Ascending aorta (tissue), 2 donors: ENCODE measurements at regions not wholly inside any gene's neighbourhood (a gene's known extent, or its start where the extent isn't known, plus 50 kb on each side); places are given as distances from the start of the nearest gene placed in this dataset.

ENCODE experiments used
- DNase-seq, 2 donors: peaks; one replicate each; pipeline ENCODE4 v3.0.0-alpha.2; 2019; ENCODE audit warnings: low spot score in 2 of 2
- H3K27ac ChIP-seq, 2 donors: fragments of 200-600 bp; sonication (generic); one replicate each; pipeline ENCODE4 v1.5.1; 2016 to 2017; ENCODE audit warnings: mild to moderate bottlenecking in 1 of 2
- H3K27me3 ChIP-seq: fragments of 200-600 bp; sonication (generic); one replicate; pipeline ENCODE4 v1.5.1; 2017
- H3K36me3 ChIP-seq, 2 donors: fragments of 200-600 bp; sonication (generic); one replicate each; pipeline ENCODE4 v1.5.1; 2016
- H3K4me1 ChIP-seq, 2 donors: fragments of 200-600 bp; sonication (generic); one replicate each; pipeline ENCODE4 v1.5.1; 2016 to 2017; ENCODE audit warnings: mild to moderate bottlenecking in 1 of 2
- H3K4me3 ChIP-seq, 2 donors: fragments of 200-600 bp; sonication (generic); one replicate each; pipeline ENCODE4 v1.5.1; 2016 to 2017; ENCODE audit warnings: mild to moderate bottlenecking in 1 of 2
- H3K9me3 ChIP-seq, 2 donors: fragments of 200-600 bp; sonication (generic); one replicate each; pipeline ENCODE4 v1.5.1; 2016
- CTCF ChIP-seq, 3 experiments: fragments of 200-600 bp in 2 of 3; fragments of 450-650 bp in 1 of 3; sonication (generic) in 2 of 3; IDR thresholded peaks; one replicate each; pipeline ENCODE4 v1.5.1; 2016 to 2019; ENCODE audit warnings: antibody characterized with exemption in 3 of 3, mild to moderate bottlenecking in 1 of 3, moderate library complexity in 1 of 3
- intact Hi-C: fragments of 100-400 bp; cut with DNase I; formaldehyde crosslinking; loops from one replicate; pipeline ENCODE4 v1.15.1; 2023

GRCh38 chr2:16252251-16252650 is 311.9 kb downstream of the MYCN start:
- no peak overlapping the region for H3K4me3 ChIP-seq
- no peak overlapping the region for H3K27ac ChIP-seq
- no peaks in the 10 kb centered on the region for H3K9me3 ChIP-seq
- intact Hi-C loops = no loop called here
- H3K27me3 ChIP-seq = no peaks in the 10 kb centered on the region
- no peak for TF ChIP-seq CTCF (IDR thresholded peaks at IDR 0.05)
- no peak for DNase-seq
- H3K36me3 ChIP-seq = no peaks in the 10 kb centered on the region
- no peaks in the 10 kb centered on the region for H3K4me1 ChIP-seq

GRCh38 chr2:16251511-16252225 is 311.3 kb downstream of the MYCN start:
- no peaks in the 10 kb centered on the region for H3K36me3 ChIP-seq
- no peaks in the 10 kb centered on the region for H3K27me3 ChIP-seq
- no peak overlapping the region for H3K4me3 ChIP-seq
- no peak for DNase-seq
- intact Hi-C loops = no loop called here
- no peaks in the 10 kb centered on the region for H3K4me1 ChIP-seq
- no peak for TF ChIP-seq CTCF (IDR thresholded peaks at IDR 0.05)
- H3K9me3 ChIP-seq = no peaks in the 10 kb centered on the region
- H3K27ac ChIP-seq = no peak overlapping the region

GRCh38 chr2:16250886-16251285 is 310.5 kb downstream of the MYCN start:
- no peak overlapping the region for H3K4me3 ChIP-seq
- H3K27me3 ChIP-seq = no peaks in the 10 kb centered on the region
- no peak for DNase-seq
- no peak for TF ChIP-seq CTCF (IDR thresholded peaks at IDR 0.05)
- intact Hi-C loops = no loop called here
- H3K9me3 ChIP-seq = no peaks in the 10 kb centered on the region
- no peaks in the 10 kb centered on the region for H3K4me1 ChIP-seq
- no peak overlapping the region for H3K27ac ChIP-seq
- no peaks in the 10 kb centered on the region for H3K36me3 ChIP-seq

GRCh38 chr2:16250466-16250865 is 310.1 kb downstream of the MYCN start:
- no peak for DNase-seq
- no peak for TF ChIP-seq CTCF (IDR thresholded peaks at IDR 0.05)
- no peaks in the 10 kb centered on the region for H3K36me3 ChIP-seq
- H3K9me3 ChIP-seq = no peaks in the 10 kb centered on the region
- H3K27ac ChIP-seq = no peak overlapping the region
- no peaks in the 10 kb centered on the region for H3K4me1 ChIP-seq
- intact Hi-C loops = no loop called here
- H3K27me3 ChIP-seq = no peaks in the 10 kb centered on the region
- H3K4me3 ChIP-seq = no peak overlapping the region

- no peak for DNase-seq
- intact Hi-C loops = no loop called here
- H3K36me3 ChIP-seq = no peaks in the 10 kb centered on the region
- no peaks in the 10 kb centered on the region for H3K9me3 ChIP-seq
- no peak overlapping the region for H3K27ac ChIP-seq
- no peaks in the 10 kb centered on the region for H3K27me3 ChIP-seq
- TF ChIP-seq CTCF (IDR thresholded peaks at IDR 0.05) = no peak
- H3K4me3 ChIP-seq = no peak overlapping the region
- H3K4me1 ChIP-seq = no peaks in the 10 kb centered on the region
These were observed 309.7 kb downstream of the MYCN start for GRCh38 chr2:16250056-16250425.
